Naive B cell (primary cell): ENCODE measurements at regions not wholly inside any gene's neighbourhood (a gene's known extent, or its start where the extent isn't known, plus 50 kb on each side); places are given as distances from the start of the nearest gene placed in this dataset.
A peak's percentile ranks its signal among the peaks of the same experiment; 100 is the strongest.
"Not testable (repeated sequence)": the region's sequence is repeated elsewhere in the genome, so short reads cannot be mapped to it uniquely, and the experiment has no call there.

Experiments used
- ATAC-seq, 2 donors: fragments of 150-1000 bp; cut with Tn5 transposase; 2 replicates each; pipeline ENCODE4 v1.10.0; 2021; ENCODE audit warnings: low read depth in 2 of 2, mild to moderate bottlenecking in 2 of 2, moderate library complexity in 2 of 2
- DNase-seq: peaks from one replicate; pipeline ENCODE4 v3.0.0; 2022
- H3K27ac Mint-ChIP-seq, 6 donors: one replicate each; pipeline ENCODE4 v1.8.0; 2020 to 2022; ENCODE audit warnings: mild to moderate bottlenecking in 6 of 6, mixed read lengths in 6 of 6, moderate library complexity in 5 of 6, inconsistent platforms in 2 of 6
- H3K27me3 Mint-ChIP-seq, 3 donors: one replicate each; pipeline ENCODE4 v1.8.0; 2021 to 2022; ENCODE audit warnings: mixed read lengths in 3 of 3, mild to moderate bottlenecking in 1 of 3
- H3K36me3 Mint-ChIP-seq, 2 donors: one replicate each; pipeline ENCODE4 v1.8.0; 2020 to 2022; ENCODE audit warnings: mixed read lengths in 2 of 2, inconsistent platforms in 1 of 2, mild to moderate bottlenecking in 1 of 2
- H3K4me1 Mint-ChIP-seq, 3 donors: one replicate each; pipeline ENCODE4 v1.8.0; 2020 to 2022; ENCODE audit warnings: mixed read lengths in 3 of 3, inconsistent platforms in 1 of 3, mild to moderate bottlenecking in 1 of 3, moderate library complexity in 1 of 3
- H3K4me3 Mint-ChIP-seq, 8 donors: one replicate each; pipeline ENCODE4 v1.8.0; 2020 to 2022; ENCODE audit warnings: mild to moderate bottlenecking in 8 of 8, mixed read lengths in 8 of 8, moderate library complexity in 8 of 8, inconsistent platforms in 2 of 8
- H3K9me3 Mint-ChIP-seq, 7 donors: one replicate each; pipeline ENCODE4 v1.8.0; 2020 to 2022; ENCODE audit warnings: mixed read lengths in 7 of 7, mild to moderate bottlenecking in 5 of 7, inconsistent platforms in 2 of 7, moderate library complexity in 1 of 7

DNA sequence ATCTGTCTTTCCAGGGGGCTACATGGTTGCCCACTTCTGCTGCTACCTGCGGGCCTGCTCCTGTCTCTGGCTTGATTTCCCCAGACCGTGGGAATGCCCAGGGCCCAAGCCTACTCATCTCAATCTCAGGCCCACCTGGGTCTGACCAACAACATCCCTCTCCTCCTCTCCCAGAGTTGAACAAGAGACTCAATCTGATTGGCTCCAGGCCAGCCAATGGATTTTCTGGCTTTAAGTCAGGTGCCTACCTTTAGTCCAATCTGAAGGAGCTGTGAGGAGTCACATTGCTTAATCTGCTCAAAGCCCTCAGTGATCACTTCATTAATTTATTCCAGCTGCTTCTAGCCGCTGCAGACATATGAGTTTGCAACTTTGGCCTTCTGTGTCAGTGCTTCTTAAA, 162.4 kb upstream of the KCNG1 start:
- no peak overlapping the region for H3K27ac Mint-ChIP-seq
- no peak overlapping the region for H3K4me3 Mint-ChIP-seq
- peaks cover 5 to 15% (median 6%) of the 10 kb centered on the region in 3 donors for H3K4me1 Mint-ChIP-seq

DNA sequence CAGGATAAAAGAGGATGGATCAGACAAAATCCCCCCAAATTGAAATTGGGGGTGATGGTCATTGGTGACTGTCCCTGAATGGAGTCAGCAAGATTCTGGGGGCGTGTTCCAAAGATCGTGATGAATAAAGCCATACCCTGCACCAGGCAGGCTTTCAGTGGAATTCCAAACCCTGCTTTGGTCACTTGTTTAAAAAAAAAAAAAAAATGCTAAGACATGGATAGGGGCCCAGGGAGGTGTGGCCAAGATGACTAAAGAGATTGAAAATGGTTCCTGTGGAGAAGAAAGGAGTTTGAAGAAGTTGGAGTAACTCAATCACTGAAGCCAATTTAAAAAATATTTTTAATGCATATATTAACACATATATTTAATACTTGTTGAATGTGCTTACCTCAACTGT, 161.4 kb upstream of the KCNG1 start:
- no peak overlapping the region for H3K4me3 Mint-ChIP-seq
- no peaks in the 10 kb centered on the region for H3K36me3 Mint-ChIP-seq
- ATAC-seq (no peak), DNase-seq (no peak)
- H3K9me3 Mint-ChIP-seq: no peaks in the 10 kb centered on the region
- no peak overlapping the region for H3K27ac Mint-ChIP-seq
- peaks cover 0 to 5% (median 0%) of the 10 kb centered on the region in 3 donors for H3K4me1 Mint-ChIP-seq
- peaks cover 19 to 51% (median 34%) of the 10 kb centered on the region in 3 donors for H3K27me3 Mint-ChIP-seq

More for the DNA sequence above, 162.4 kb upstream of the KCNG1 start:
- no peak for ATAC-seq
- Mint-ChIP-seq H3K27me3 (peaks cover 22 to 45% (median 27%) of the 10 kb centered on the region in 3 donors), H3K9me3 (no peaks in the 10 kb centered on the region), H3K36me3 (no peaks in the 10 kb centered on the region)
- DNase-seq: no peak

DNA sequence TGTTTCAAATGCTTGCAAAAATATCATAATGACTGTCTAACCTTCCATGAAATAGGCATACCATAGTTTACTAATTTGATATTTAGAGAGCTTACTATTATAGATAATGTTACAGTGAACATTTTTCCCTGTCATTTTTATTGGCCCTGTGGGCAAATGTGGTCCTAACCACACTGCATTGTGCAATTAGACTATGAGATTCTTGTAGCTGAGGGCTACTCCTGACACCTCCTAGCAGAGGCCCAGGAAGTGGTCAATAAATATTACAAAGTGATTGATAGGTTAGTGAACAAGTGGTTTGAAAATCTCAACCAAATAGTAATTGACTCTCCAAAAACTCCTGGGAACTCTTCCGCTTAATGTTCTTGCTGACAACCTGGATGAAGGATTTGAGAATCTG, 160.5 kb upstream of the KCNG1 start:
- Mint-ChIP-seq H3K9me3 (no peaks in the 10 kb centered on the region), H3K4me3 (no peak overlapping the region), H3K27ac (no peak overlapping the region), H3K36me3 (no peaks in the 10 kb centered on the region), H3K4me1 (no peaks in the 10 kb centered on the region), H3K27me3 (peaks cover 19 to 50% (median 34%) of the 10 kb centered on the region in 3 donors)
- no peak for ATAC-seq
- no peak for DNase-seq

DNA sequence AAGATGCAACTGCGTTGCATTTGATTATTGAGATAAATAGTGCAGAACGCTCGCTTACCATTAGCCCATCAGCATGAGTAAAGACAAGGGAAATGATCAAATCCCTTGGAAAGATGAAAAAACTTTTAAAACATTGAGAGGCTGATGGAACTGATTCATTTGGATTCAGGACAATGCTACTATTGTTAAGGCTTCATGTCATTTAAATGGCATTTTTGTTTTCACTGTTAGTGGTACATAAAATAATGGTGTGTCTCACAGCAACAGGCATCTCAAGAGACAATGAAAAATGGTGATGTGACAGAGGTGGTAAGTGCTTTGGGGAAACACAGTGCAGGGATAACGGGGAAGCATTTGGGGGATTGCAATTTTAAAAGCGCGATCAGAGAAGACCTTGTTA, 159.7 kb upstream of the KCNG1 start:
- Mint-ChIP-seq H3K4me1 (no peaks in the 10 kb centered on the region), H3K36me3 (no peaks in the 10 kb centered on the region), H3K27me3 (peaks cover 18 to 44% (median 31%) of the 10 kb centered on the region in 3 donors), H3K27ac (no peak overlapping the region), H3K9me3 (no peaks in the 10 kb centered on the region), H3K4me3 (no peak overlapping the region)
- DNase-seq (no peak), ATAC-seq (no peak)

DNA sequence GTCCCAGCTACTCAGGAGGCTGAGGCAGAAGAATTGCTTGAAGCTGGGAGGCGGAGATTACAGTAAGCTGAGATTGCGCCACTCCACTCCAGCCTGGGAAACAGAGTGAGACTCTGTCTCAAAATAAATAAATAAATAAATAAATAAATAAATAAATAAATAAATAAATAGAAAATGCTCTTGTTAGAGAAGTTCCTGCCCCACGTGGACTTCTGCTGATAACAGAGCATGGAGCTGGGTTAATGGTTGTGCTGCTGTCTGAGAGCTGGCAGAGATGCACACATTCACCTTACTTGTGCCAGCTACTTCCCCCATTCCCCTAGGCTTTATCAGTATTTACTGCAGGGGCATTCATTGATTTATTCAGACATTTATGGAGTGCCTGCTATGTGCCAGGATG, 155.2 kb upstream of the KCNG1 start:
- no peaks in the 10 kb centered on the region for H3K9me3 Mint-ChIP-seq
- DNase-seq: no peak
- no peaks in the 10 kb centered on the region for H3K36me3 Mint-ChIP-seq
- no peak overlapping the region for H3K27ac Mint-ChIP-seq
- ATAC-seq: no peak
- H3K4me3 Mint-ChIP-seq: no peak overlapping the region
- H3K4me1 Mint-ChIP-seq: peaks cover 0 to 6% (median 0%) of the 10 kb centered on the region in 3 donors
- peaks cover 12 to 36% (median 16%) of the 10 kb centered on the region in 3 donors for H3K27me3 Mint-ChIP-seq

DNA sequence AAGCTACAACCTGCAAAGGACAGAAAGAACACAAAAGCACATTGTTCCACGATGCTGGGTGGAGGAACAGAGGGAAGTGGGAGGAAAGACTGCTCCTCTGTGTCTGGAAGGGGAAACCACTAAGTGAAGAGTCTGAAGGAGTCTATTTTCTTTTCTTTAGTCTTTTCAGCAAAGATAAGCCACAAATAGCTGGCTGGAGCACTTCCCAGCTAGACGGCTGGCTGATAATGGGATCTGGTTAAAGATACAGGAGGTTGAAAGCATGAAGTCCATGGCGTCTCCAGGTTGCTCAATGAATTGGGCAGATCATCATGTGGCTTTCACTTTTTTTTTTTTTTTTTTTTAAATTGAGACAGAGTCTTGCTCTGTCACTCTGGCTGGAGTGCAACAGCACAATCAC, 154.0 kb upstream of the KCNG1 start:
- Mint-ChIP-seq H3K36me3 (no peaks in the 10 kb centered on the region), H3K27ac (no peak overlapping the region), H3K27me3 (peaks cover 12 to 44% (median 29%) of the 10 kb centered on the region in 3 donors), H3K9me3 (peaks cover 0 to 3% (median 0%) of the 10 kb centered on the region in 7 donors), H3K4me3 (no peak overlapping the region), H3K4me1 (peaks cover 0 to 12% (median 0%) of the 10 kb centered on the region in 3 donors)
- ATAC-seq (no peak), DNase-seq (no peak)

DNA sequence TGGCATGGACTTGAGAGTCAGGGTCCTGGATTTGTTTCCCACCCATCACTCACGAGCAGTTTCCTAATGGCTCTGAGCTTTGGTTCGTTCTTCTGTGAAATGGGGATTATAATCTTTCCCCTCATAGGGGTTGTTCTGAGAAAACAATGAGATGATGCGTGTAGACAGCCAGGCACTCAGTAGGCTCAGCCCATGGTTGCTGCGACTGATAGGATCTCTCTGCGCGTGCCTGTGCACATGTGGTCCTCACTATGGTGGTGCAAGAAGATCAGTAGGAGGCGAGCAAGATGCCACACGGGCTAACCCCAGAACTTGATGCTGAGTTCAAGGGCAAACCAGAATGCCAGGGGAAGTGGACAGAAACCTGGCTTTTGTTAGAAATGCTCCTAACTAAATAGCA, 153.5 kb upstream of the KCNG1 start:
- Mint-ChIP-seq H3K9me3 (peaks cover 0 to 3% (median 0%) of the 10 kb centered on the region in 7 donors), H3K36me3 (no peaks in the 10 kb centered on the region), H3K27me3 (peaks cover 13 to 40% (median 30%) of the 10 kb centered on the region in 3 donors), H3K4me1 (peaks cover 0 to 12% (median 0%) of the 10 kb centered on the region in 3 donors), H3K27ac (no peak overlapping the region), H3K4me3 (no peak overlapping the region)
- no peak for DNase-seq
- no peak for ATAC-seq

DNA sequence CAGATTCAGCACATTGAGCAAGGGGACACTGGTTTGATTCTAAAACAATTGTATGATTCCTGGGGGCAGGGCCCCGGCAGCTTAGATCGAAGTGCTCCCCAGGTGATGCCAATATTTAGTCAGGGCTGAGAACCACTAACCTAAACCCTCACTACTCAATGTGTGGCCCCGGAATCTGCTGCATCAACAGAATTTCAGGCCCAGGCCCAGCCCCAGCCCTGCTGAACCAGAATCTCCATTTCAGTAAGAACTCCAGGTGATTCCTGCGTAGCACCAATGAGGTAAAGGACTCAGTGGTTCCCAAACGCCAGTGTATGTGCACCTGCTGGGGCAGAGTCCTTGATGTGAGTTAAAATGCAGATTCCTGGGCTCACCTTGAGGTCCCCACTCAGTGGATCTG, 152.8 kb upstream of the KCNG1 start:
- peaks cover 0 to 14% (median 0%) of the 10 kb centered on the region in 3 donors for H3K4me1 Mint-ChIP-seq
- ATAC-seq: no peak
- H3K27ac Mint-ChIP-seq: peak overlapping the region in 1 of 6 donors; percentile 44
- DNase-seq: no peak
- H3K4me3 Mint-ChIP-seq: no peak overlapping the region
- peaks cover 14 to 38% (median 27%) of the 10 kb centered on the region in 3 donors for H3K27me3 Mint-ChIP-seq
- H3K9me3 Mint-ChIP-seq: peaks cover 0 to 3% (median 0%) of the 10 kb centered on the region in 7 donors
- H3K36me3 Mint-ChIP-seq: no peaks in the 10 kb centered on the region

DNA sequence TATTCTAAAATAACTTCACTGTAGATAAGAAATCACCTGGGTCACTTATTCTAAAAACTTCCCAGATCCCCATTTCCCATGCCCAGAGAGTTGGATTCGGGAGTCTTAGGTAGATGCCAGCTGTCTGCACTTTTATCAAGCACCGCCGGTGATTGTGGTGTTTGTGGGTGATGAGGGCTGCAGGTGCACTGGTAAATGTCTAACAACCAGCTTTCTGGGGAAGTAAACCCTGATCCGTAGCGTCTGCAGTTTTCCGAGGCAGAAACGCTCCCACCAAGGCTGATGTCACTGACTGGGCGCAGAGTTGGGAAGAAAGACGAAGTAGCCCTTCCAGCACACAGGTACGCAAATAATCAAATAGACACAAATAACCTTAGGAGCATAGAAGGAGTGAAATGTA, 152.2 kb upstream of the KCNG1 start:
- Mint-ChIP-seq H3K27ac (no peak overlapping the region), H3K27me3 (peaks cover 11 to 39% (median 27%) of the 10 kb centered on the region in 3 donors), H3K36me3 (no peaks in the 10 kb centered on the region), H3K4me3 (peak overlapping the region in 1 of 8 donors; percentile 75), H3K4me1 (peaks cover 0 to 20% (median 0%) of the 10 kb centered on the region in 3 donors), H3K9me3 (peaks cover 0 to 3% (median 0%) of the 10 kb centered on the region in 7 donors)
- ATAC-seq: no peak
- DNase-seq: no peak

DNA sequence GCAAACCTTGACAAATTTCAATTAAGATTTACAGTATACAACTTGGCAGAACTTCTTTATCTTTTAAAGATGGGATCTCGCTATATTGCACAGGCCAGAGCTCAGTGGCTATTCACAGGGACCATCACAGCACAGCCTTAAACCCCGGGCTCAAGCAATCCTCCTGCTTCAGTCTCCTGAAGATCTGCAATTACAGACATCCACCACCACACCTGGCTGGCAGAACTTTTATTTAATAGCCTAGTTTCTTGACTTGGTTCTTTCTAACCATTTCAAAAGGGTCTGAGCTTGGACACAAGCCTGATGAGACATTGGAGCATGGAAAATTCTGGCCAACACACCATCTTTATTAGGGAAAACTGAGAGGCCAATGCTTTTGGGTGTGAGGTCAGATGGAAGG, 151.6 kb upstream of the KCNG1 start:
- no peak for DNase-seq
- Mint-ChIP-seq H3K36me3 (no peaks in the 10 kb centered on the region), H3K4me3 (peak overlapping the region in 1 of 8 donors; percentile 41), H3K9me3 (peaks cover 0 to 8% (median 3%) of the 10 kb centered on the region in 7 donors), H3K27ac (no peak overlapping the region), H3K27me3 (peaks cover 10 to 41% (median 28%) of the 10 kb centered on the region in 3 donors), H3K4me1 (peaks cover 0 to 26% (median 0%) of the 10 kb centered on the region in 3 donors)
- ATAC-seq: no peak

DNA sequence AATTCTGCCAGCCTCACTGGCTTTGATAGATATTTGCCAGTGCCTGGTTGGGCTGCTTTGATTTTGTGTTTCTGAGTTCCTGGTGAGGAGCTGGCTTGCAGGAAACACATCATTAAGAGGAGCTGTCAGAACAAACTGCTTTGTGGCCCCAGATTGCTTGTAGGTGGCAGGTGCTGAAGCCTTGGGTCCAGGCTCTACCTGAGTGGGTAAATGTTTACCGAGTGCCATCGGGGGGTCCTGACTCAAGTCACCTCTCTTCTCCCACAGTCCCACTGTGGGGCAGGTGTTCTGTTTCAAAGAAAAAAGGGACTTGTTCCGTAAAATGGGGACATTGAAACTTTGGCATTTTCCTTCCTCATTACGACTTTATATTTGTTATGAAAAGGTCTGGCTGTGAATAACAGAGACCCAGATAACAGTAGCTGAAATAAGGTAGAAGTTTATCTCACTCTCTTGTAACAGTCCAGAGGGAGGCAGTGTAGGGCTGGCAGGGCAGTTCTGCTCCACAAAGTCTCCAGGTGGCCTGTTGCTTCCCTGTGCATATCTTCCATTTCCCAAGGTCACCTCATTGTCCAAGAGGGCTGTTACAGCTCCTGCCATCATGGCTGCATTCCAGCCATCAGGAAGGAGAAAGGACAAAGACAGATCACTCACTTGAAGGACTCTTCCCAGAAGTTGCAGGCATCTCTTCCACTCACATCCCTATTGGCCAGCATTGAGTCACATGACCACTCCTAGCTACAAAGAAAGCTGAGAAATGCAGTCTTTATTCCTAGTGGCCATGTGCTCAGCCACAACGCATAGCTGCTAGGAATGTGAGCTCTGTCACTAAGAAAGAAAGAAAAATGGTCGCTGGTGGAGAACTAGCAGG, 149.9 kb upstream of the KCNG1 start:
- no peaks in the 10 kb centered on the region for H3K36me3 Mint-ChIP-seq
- peaks cover 10 to 42% (median 41%) of the 10 kb centered on the region in 3 donors for H3K27me3 Mint-ChIP-seq

DNA sequence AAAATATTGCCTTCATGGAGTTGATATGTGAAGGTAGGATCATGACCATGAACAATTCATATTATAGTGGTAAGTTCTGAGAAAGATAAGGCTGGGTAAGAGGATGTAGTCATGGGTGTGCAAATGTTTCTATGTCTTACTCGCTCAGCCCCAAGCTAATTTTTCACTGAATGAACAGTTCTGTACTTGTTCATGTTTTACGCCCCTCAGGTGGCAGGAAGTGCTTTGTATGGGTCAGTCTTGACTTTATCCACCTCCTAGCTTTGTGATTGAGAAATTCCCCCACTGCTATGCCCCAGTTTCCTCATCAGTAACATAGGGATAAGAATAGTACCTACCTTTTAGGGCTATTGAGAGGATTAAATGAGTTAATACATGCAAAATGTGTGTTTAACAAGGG, 148.2 kb upstream of the KCNG1 start:
- ATAC-seq (no peak), DNase-seq (no peak)
- H3K9me3 Mint-ChIP-seq: peaks cover 0 to 13% (median 5%) of the 10 kb centered on the region in 7 donors
- H3K4me1 Mint-ChIP-seq: peaks cover 4 to 23% (median 6%) of the 10 kb centered on the region in 3 donors
- H3K4me3 Mint-ChIP-seq: no peak overlapping the region
- no peak overlapping the region for H3K27ac Mint-ChIP-seq
- no peaks in the 10 kb centered on the region for H3K36me3 Mint-ChIP-seq
- H3K27me3 Mint-ChIP-seq: peaks cover 10 to 42% (median 35%) of the 10 kb centered on the region in 3 donors

More for the DNA sequence above, 149.9 kb upstream of the KCNG1 start:
- DNase-seq: no peak
- no peak for ATAC-seq
- Mint-ChIP-seq H3K27ac (peak overlapping the region in 1 of 6 donors; percentile 67), H3K9me3 (peaks cover 0 to 11% (median 5%) of the 10 kb centered on the region in 7 donors), H3K4me3 (no peak overlapping the region), H3K4me1 (peaks cover 4 to 26% (median 6%) of the 10 kb centered on the region in 3 donors)

DNA sequence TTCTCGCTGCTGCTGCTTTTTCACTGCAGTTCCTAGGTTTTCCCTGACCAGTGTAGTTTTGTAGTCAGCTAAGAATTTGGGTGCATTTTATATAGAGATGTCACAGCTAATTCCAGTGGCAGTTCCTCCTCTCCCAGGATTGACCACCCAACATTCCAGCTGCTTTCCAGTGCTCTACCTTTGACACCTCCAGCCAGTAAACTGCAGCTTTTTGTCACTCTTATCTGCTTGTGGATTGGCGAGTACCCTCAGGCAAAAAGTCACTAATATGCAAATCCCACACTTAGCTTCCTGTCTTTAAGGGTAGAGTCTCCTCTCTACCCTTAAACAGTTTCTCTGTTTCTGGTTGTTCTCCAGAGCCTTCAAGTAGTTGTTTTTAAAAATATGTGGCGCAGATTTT, 146.9 kb upstream of the KCNG1 start:
- DNase-seq (no peak), ATAC-seq (no peak)
- Mint-ChIP-seq H3K27ac (no peak overlapping the region), H3K4me1 (peaks cover 4 to 25% (median 6%) of the 10 kb centered on the region in 3 donors), H3K36me3 (no peaks in the 10 kb centered on the region), H3K27me3 (peaks cover 6 to 42% (median 30%) of the 10 kb centered on the region in 3 donors), H3K9me3 (peaks cover 0 to 13% (median 5%) of the 10 kb centered on the region in 7 donors), H3K4me3 (peak overlapping the region in 1 of 8 donors; percentile 25)

DNA sequence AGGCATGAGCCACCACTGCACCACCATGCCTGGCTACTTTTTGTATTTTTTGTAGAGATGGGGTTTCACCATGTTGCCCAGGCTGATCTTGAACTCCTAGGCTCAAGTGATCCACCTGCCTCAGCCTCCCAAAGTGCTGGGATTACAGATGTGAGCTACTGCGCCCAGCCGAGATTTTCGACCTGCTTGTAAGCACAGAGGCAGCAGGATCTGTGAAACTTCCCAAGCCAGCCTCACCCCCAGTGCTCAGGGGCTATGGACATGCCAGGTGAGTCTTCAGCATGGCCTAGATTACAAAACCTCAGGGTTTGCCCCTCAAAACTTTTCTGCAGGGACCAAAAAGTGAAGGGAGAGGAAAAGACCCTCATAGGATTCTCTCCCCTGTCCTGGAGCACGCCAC, 145.0 kb upstream of the KCNG1 start:
- Mint-ChIP-seq H3K27ac (peak overlapping the region in 1 of 6 donors; percentile 74), H3K27me3 (peaks cover 6 to 42% (median 29%) of the 10 kb centered on the region in 3 donors), H3K4me1 (peaks cover 5 to 20% (median 6%) of the 10 kb centered on the region in 3 donors), H3K9me3 (peaks cover 0 to 13% (median 5%) of the 10 kb centered on the region in 7 donors)
- not testable (repeated sequence) for H3K4me3 Mint-ChIP-seq, DNase-seq, ATAC-seq, H3K36me3 Mint-ChIP-seq
